Right lung (tissue), 2 donors: ENCODE measurements at regions not wholly inside any gene's neighbourhood (a gene's known extent, or its start where the extent isn't known, plus 50 kb on each side); places are given as distances from the start of the nearest gene placed in this dataset.
"Not testable (repeated sequence)": the region's sequence is repeated elsewhere in the genome, so short reads cannot be mapped to it uniquely, and the experiment has no call there.

Source experiments
- DNase-seq, 2 donors: peaks; one replicate each; pipeline ENCODE4 v3.0.0-alpha.2; 2013

- no peak for DNase-seq
Measured at GRCh38 chr3:144458283-144458682, 486.7 kb downstream of the DIPK2A start.

GRCh38 chr3:144462337-144462736 lies 490.7 kb downstream of the DIPK2A start:
- no peak for DNase-seq

- no peak for DNase-seq
Measured at GRCh38 chr3:144463911-144464310, 492.3 kb downstream of the DIPK2A start.

GRCh38 chr3:144466114-144466513 lies 494.5 kb downstream of the DIPK2A start:
- DNase-seq = no peak

GRCh38 chr3:144466540-144466939 lies 494.9 kb downstream of the DIPK2A start:
- no peak for DNase-seq

GRCh38 chr3:144470666-144471065 lies 499.0 kb downstream of the DIPK2A start:
- DNase-seq = no peak

- no peak for DNase-seq
Measured at GRCh38 chr3:144477593-144477992, 506.0 kb downstream of the DIPK2A start.

- no peak for DNase-seq
Measured at GRCh38 chr3:144480416-144480919, 508.8 kb downstream of the DIPK2A start.

- DNase-seq = no peak
Measured at GRCh38 chr3:144482876-144483275, 511.3 kb downstream of the DIPK2A start.

GRCh38 chr3:144487011-144487410 lies 515.4 kb downstream of the DIPK2A start:
- DNase-seq = no peak

GRCh38 chr3:144488927-144489326 lies 517.3 kb downstream of the DIPK2A start:
- no peak for DNase-seq

GRCh38 chr3:144491333-144491732 lies 519.7 kb downstream of the DIPK2A start:
- DNase-seq = no peak

- DNase-seq = not testable (repeated sequence)
Measured at GRCh38 chr3:144494651-144495050, 523.0 kb downstream of the DIPK2A start.

- peak in 1 of 2 donors; percentile 25 for DNase-seq
Measured at GRCh38 chr3:144496141-144496835, 524.7 kb downstream of the DIPK2A start.

- no peak for DNase-seq
Measured at GRCh38 chr3:144497452-144497851, 525.8 kb downstream of the DIPK2A start.

- DNase-seq = no peak
Measured at GRCh38 chr3:144499001-144499930, 527.6 kb downstream of the DIPK2A start.

- DNase-seq = no peak
Measured at GRCh38 chr3:144501467-144501866, 529.8 kb downstream of the DIPK2A start.

GRCh38 chr3:144502402-144502801 lies 530.8 kb downstream of the DIPK2A start:
- DNase-seq = no peak

GRCh38 chr3:144506375-144506774 lies 534.8 kb downstream of the DIPK2A start:
- not testable (repeated sequence) for DNase-seq

GRCh38 chr3:144511346-144511745 lies 539.7 kb downstream of the DIPK2A start:
- DNase-seq = no peak

- no peak for DNase-seq
Measured at GRCh38 chr3:144516026-144516425, 544.4 kb downstream of the DIPK2A start.

- DNase-seq = no peak
Measured at GRCh38 chr3:144516589-144516988, 545.0 kb downstream of the DIPK2A start.

- DNase-seq = no peak
Measured at GRCh38 chr3:144521131-144521530, 549.5 kb downstream of the DIPK2A start.
